Testis (tissue), 2 donors: ENCODE measurements at regions not wholly inside any gene's neighbourhood (a gene's known extent, or its start where the extent isn't known, plus 50 kb on each side); places are given as distances from the start of the nearest gene placed in this dataset.

ENCODE experiments used
- CTCF ChIP-seq, 3 experiments: fragments of 450-650 bp in 2 of 3; fragments of 200-600 bp in 1 of 3; sonication (generic) in 1 of 3; IDR thresholded peaks; one replicate each; pipeline ENCODE4 v1.5.1; 2016 to 2019; ENCODE audit warnings: antibody characterized with exemption in 3 of 3, mild to moderate bottlenecking in 2 of 3, moderate library complexity in 1 of 3
- POLR2A ChIP-seq: fragments of 450-650 bp; IDR thresholded peaks from one replicate; pipeline ENCODE4 v1.6.1; 2017; ENCODE audit warnings: antibody characterized with exemption, mild to moderate bottlenecking, moderate library complexity

GRCh38 chr9:99531313-99531712, 290.4 kb upstream of the NR4A3 start:
- TF ChIP-seq CTCF (IDR thresholded peaks at IDR 0.05) (no peak), POLR2A (no peak)
